Skin epidermis (tissue), 12 donors: ENCODE measurements at regions not wholly inside any gene's neighbourhood (a gene's known extent, or its start where the extent isn't known, plus 50 kb on each side); places are given as distances from the start of the nearest gene placed in this dataset.
"Not testable (repeated sequence)": the region's sequence is repeated elsewhere in the genome, so short reads cannot be mapped to it uniquely, and the experiment has no call there.

Source experiments
- H3K27ac ChIP-seq, 21 experiments: fragments of 200-600 bp; sonication (generic) in 11 of 21; one replicate each; pipeline ENCODE4 v1.5.0; 2020; ENCODE audit warnings: mild to moderate bottlenecking in 3 of 21, inconsistent platforms in 2 of 21, moderate library complexity in 2 of 21
- H3K4me3 ChIP-seq, 7 experiments: fragments of 200-600 bp; sonication (generic) in 2 of 7; one replicate each; pipeline ENCODE4 v1.5.0; 2020; ENCODE audit warnings: inconsistent platforms in 2 of 7, mild to moderate bottlenecking in 2 of 7, moderate library complexity in 1 of 7

- Histone ChIP-seq H3K27ac (no peak overlapping the region), H3K4me3 (no peak overlapping the region)
Measured at GRCh38 chr6:169918954-169919549, 167.6 kb downstream of the ERMARD start.

GRCh38 chr6:169918239-169918953 is 167.0 kb downstream of the ERMARD start:
- Histone ChIP-seq H3K4me3 (no peak overlapping the region), H3K27ac (no peak overlapping the region)

GRCh38 chr6:169917153-169917552 is 165.7 kb downstream of the ERMARD start:
- H3K4me3 ChIP-seq: no peak overlapping the region
- no peak overlapping the region for H3K27ac ChIP-seq

- Histone ChIP-seq H3K4me3 (no peak overlapping the region), H3K27ac (no peak overlapping the region)
Measured at GRCh38 chr6:169915769-169916550, 164.5 kb downstream of the ERMARD start.

GRCh38 chr6:169913745-169914144 is 162.3 kb downstream of the ERMARD start:
- not testable (repeated sequence) for H3K4me3 ChIP-seq, H3K27ac ChIP-seq

- H3K4me3 ChIP-seq: no peak overlapping the region
- H3K27ac ChIP-seq: no peak overlapping the region
Measured at GRCh38 chr6:169913096-169913638, 161.7 kb downstream of the ERMARD start.

GRCh38 chr6:169912266-169913095 is 161.1 kb downstream of the ERMARD start:
- no peak overlapping the region for H3K27ac ChIP-seq
- H3K4me3 ChIP-seq: no peak overlapping the region

GRCh38 chr6:169911264-169912263 is 160.1 kb downstream of the ERMARD start:
- no peak overlapping the region for H3K4me3 ChIP-seq

GRCh38 chr6:169909113-169909512 is 157.7 kb downstream of the ERMARD start:
- Histone ChIP-seq H3K27ac (no peak overlapping the region), H3K4me3 (no peak overlapping the region)

More at GRCh38 chr6:169911264-169912263, 160.1 kb downstream of the ERMARD start:
- H3K27ac ChIP-seq: no peak overlapping the region

- Histone ChIP-seq H3K4me3 (no peak overlapping the region), H3K27ac (no peak overlapping the region)
Measured at GRCh38 chr6:169908403-169908933, 157.0 kb downstream of the ERMARD start.

GRCh38 chr6:169907419-169908115 is 156.1 kb downstream of the ERMARD start:
- Histone ChIP-seq H3K4me3 (no peak overlapping the region), H3K27ac (no peak overlapping the region)

- no peak overlapping the region for H3K4me3 ChIP-seq
- peak overlapping the region in 1 of 21 experiments; percentile 9 for H3K27ac ChIP-seq
Measured at GRCh38 chr6:169906688-169907418, 155.4 kb downstream of the ERMARD start.

- peak overlapping the region in 1 of 21 experiments; percentile 9 for H3K27ac ChIP-seq
- no peak overlapping the region for H3K4me3 ChIP-seq
Measured at GRCh38 chr6:169906004-169906687, 154.7 kb downstream of the ERMARD start.

- Histone ChIP-seq H3K27ac (no peak overlapping the region), H3K4me3 (no peak overlapping the region)
Measured at GRCh38 chr6:169905041-169905807, 153.8 kb downstream of the ERMARD start.

GRCh38 chr6:169904051-169904922 is 152.9 kb downstream of the ERMARD start:
- Histone ChIP-seq H3K27ac (no peak overlapping the region), H3K4me3 (no peak overlapping the region)
